Small intestine (tissue), 7 donors: ENCODE measurements at regions not wholly inside any gene's neighbourhood (a gene's known extent, or its start where the extent isn't known, plus 50 kb on each side); places are given as distances from the start of the nearest gene placed in this dataset.

Source experiments
- DNase-seq, 2 donors: peaks; one replicate each; pipeline versions ENCODE4 v3.0.0 to v3.0.0-alpha.2; 2013
- FAIRE-seq: peaks from 2 replicates; lab custom pipeline; 2012; peaks lifted over from hg19 to GRCh38; lab: Jason Lieb, UNC
- H3K27ac ChIP-seq, 3 donors: one replicate each; pipeline ENCODE4 v1.5.1; 2013; ENCODE audit warnings: low read length in 2 of 3, mild to moderate bottlenecking in 2 of 3, control low read depth in 1 of 3, inconsistent platforms in 1 of 3, low read depth in 1 of 3, moderate library complexity in 1 of 3
- H3K27me3 ChIP-seq, 3 donors: one replicate each; pipeline ENCODE4 v1.6.1; 2013; ENCODE audit warnings: low read length in 3 of 3, inconsistent platforms in 1 of 3; ENCODE audit not compliant: control insufficient read depth in 3 of 3, insufficient read depth in 3 of 3
- H3K36me3 ChIP-seq, 3 donors: one replicate each; pipeline ENCODE4 v1.6.1; 2013; ENCODE audit warnings: low read length in 3 of 3, inconsistent platforms in 1 of 3, low read depth in 1 of 3, mild to moderate bottlenecking in 1 of 3, moderate library complexity in 1 of 3; ENCODE audit not compliant: control insufficient read depth in 3 of 3, insufficient read depth in 2 of 3
- H3K4me1 ChIP-seq, 3 donors: one replicate each; pipeline ENCODE4 v1.6.1; 2013; ENCODE audit warnings: low read length in 2 of 3, inconsistent platforms in 1 of 3, low read depth in 1 of 3, mild to moderate bottlenecking in 1 of 3, moderate library complexity in 1 of 3; ENCODE audit not compliant: control insufficient read depth in 3 of 3, insufficient read depth in 2 of 3
- H3K4me3 ChIP-seq, 3 donors: one replicate each; pipeline ENCODE4 v1.5.1; 2013; ENCODE audit warnings: low read length in 3 of 3, control low read depth in 1 of 3, inconsistent platforms in 1 of 3, low read depth in 1 of 3, mild to moderate bottlenecking in 1 of 3, moderate library complexity in 1 of 3
- H3K9me3 ChIP-seq, 2 donors: one replicate each; pipeline ENCODE4 v1.6.1; 2013; ENCODE audit warnings: low read depth in 1 of 2, low read length in 1 of 2; ENCODE audit not compliant: control insufficient read depth in 2 of 2, insufficient read depth in 1 of 2
- WGBS, 3 donors: extraction: QIAGEN DNeasy Blood & Tissue Kit; methylation state at CpG; one replicate each; pipeline ENCODE4 v1.1.7; 2013; 5-methylcytosine and 5-hydroxymethylcytosine counted together
- donor health status: healthy with polysubstance abuse.
- donor health status: control.
- donor health status: control.
- donor health status: Bipolar disorder and iron deficiency.
- donor health status: healthy.

DNA sequence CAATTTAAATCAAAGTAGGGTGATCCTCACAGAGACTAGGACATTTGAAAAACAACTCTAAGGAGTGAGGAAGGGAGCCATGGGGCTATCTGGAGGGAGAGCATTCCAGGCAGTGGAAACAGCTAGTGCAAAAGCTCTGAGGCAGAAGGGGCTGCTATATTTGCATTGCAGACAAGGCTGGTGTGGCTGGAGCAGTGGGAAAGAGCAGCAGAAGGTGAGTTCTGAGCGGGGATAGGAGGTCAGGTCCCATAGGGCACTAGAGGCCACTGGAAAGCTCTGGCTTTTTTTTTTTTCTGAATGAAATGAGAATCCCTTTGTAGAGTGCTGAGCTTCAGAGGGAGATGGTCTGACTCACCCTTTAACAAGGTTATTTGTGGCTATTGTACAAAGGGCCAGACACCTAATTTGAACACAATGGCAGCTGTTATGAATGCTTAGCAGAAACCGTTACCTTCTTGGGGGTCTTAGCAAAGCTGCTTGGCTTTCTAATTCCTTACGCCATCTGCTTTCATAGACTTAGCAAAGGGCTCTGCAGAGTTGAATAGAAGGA lies 291.6 kb downstream of the BUD13 start:
- no peak for FAIRE-seq
- Histone ChIP-seq H3K4me3 (no peak overlapping the region), H3K36me3 (no peaks in the 10 kb centered on the region), H3K4me1 (peaks cover 0 to 10% (median 0%) of the 10 kb centered on the region in 3 donors), H3K9me3 (no peaks in the 10 kb centered on the region), H3K27me3 (peaks cover 0 to 2% (median 0%) of the 10 kb centered on the region in 3 donors), H3K27ac (no peak overlapping the region)
- DNase-seq: no peak
- 75 to 85% (median 80%) methylated on average over 3 of the region's 3 CpGs for WGBS, 3 donors

DNA sequence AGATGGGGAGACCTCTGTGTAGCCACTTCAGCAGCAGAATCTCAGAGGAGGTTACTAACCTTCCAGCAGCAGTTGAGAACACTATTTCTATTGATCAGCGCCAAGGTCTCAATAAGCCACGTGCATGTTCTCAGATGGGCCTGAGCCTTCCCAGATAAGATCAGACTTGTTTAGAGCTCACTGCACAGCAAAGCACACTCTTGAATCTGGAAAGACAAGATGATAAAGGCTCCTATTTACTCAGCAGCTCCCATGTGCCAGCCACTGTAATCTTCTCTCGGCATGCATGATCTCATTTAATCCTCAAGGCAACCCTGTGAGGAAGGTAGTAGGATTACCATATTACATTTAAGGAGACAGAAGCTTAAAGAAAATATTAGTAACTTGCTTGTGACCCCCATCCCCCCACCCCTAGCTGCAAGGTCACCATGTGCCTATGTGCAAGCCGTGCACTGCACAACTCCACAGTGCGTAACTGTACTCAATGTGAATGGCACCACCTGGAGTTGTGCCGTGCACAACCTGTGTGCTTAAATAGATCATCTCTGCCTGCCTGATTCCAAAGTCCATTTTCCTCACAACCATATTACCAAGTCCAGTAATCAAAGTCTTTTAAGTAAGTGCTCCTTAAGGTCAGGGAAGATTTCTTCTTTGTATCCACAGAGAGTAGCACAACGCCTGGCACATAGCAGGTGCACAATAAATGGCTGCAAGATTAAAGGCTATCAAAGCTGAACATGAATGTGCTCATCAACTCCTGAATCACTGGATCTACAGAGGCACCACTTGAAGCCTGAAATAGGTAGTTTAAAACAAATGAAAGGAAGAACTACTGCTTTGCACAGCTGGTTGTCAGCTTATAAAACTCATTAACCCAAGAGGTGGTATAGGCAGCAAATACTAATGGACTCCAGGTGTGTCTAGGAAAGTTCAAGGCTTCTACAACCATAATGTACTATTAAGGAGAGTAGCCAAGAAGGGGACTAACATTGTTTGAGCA lies 293.8 kb downstream of the BUD13 start:
- H3K4me3 ChIP-seq: no peak overlapping the region
- no peaks in the 10 kb centered on the region for H3K27me3 ChIP-seq
- H3K27ac ChIP-seq: no peak overlapping the region
- H3K36me3 ChIP-seq: no peaks in the 10 kb centered on the region
- FAIRE-seq (no peak), DNase-seq (peak; percentile 53 to 77)
- peaks cover 0 to 6% (median 0%) of the 10 kb centered on the region in 3 donors for H3K4me1 ChIP-seq
- WGBS, 3 donors: 16 to 58% (median 28%) methylated on average over 7 of the region's 7 CpGs
- H3K9me3 ChIP-seq: no peaks in the 10 kb centered on the region

DNA sequence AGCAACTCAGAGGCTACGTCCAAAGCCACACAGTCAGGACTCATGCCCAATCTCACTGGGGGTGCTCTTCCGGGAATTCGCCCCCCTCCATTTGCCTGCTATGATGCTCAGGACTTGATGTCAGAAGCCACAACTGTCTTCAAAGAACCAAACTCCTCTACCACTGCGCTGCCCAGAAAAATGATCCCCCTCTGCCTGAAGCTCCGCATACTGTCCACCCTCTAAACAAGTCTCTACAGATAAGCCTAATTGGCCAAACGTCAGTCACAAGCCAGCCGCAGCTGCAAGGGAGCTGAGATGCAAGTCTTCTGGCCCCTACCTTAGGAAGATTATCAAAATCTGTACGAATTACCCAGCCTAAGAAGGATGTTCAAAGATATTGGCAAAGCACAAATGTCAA lies 294.6 kb downstream of the BUD13 start:
- FAIRE-seq: no peak
- no peaks in the 10 kb centered on the region for H3K36me3 ChIP-seq
- peaks cover 0 to 9% (median 0%) of the 10 kb centered on the region in 3 donors for H3K4me1 ChIP-seq
- H3K4me3 ChIP-seq: no peak overlapping the region
- H3K27ac ChIP-seq: no peak overlapping the region
- no peaks in the 10 kb centered on the region for H3K9me3 ChIP-seq
- no peaks in the 10 kb centered on the region for H3K27me3 ChIP-seq
- 56 to 66% (median 61%) methylated on average over 8 of the region's 8 CpGs for WGBS, 3 donors
- DNase-seq: no peak

DNA sequence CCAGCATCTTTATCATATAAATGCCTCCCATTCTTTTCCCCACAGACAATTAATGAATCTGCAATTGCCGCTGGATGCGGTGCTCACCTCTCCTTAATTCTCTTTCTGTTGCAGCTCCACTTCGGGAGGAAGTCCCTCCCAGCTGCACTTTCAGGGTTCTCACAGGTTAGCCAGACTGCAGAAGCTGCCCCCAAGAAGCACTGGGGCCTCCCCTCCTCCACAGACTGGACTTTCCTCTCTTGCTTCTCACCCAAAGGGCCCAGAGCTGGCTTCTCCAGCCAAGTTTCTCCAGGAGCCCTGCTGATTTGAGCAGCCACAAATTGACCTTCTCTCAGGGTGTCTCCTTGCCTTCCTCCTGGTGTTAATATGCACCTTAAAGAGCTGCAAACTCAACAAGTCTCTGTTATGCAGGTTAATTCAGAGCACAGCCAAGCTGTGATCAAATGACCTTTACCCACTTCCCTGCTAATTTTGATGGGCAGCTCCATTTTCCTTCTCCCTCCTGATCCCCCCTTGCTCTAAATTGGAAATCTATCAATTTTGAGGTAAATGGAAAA lies 298.9 kb downstream of the BUD13 start:
- 42 to 61% (median 49%) methylated on average over 3 of the region's 3 CpGs for WGBS, 3 donors
- H3K9me3 ChIP-seq: peaks cover 0 to 3% of the 10 kb centered on the region in 2 donors
- H3K27me3 ChIP-seq: peaks cover 0 to 2% (median 0%) of the 10 kb centered on the region in 3 donors
- no peak overlapping the region for H3K4me3 ChIP-seq
- H3K4me1 ChIP-seq: peaks cover 0 to 4% (median 0%) of the 10 kb centered on the region in 3 donors
- no peaks in the 10 kb centered on the region for H3K36me3 ChIP-seq
- H3K27ac ChIP-seq: no peak overlapping the region
- FAIRE-seq (no peak), DNase-seq (no peak)

DNA sequence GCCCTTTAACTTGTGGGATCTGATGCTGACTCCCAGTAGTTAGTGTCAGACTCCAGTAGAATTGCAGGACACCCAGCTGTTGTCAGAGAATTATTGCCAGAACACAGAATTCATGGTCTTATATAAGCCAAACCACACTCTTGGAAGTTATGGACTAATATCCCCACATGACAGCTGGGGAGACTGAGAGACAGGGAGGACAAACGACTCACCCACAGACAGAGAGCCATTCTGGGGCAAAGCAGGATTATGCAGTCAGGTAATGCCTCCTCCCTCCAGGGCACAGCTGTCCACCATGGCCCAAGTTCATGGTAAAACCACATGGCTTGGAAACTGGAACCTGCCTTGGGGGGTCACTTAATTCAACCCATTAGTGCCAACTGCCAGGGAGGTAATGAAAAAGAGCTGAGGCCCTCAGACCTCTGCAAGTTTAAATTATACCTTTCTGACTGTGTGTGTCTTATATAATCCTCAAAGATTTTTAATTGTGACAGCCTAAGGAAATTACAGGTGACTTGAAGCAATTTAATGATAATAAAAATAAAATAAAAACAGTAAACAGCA lies 299.5 kb downstream of the BUD13 start:
- Histone ChIP-seq H3K4me3 (no peak overlapping the region), H3K27me3 (peaks cover 0 to 2% (median 0%) of the 10 kb centered on the region in 3 donors), H3K9me3 (peaks cover 0 to 3% of the 10 kb centered on the region in 2 donors), H3K36me3 (no peaks in the 10 kb centered on the region), H3K4me1 (peaks cover 0 to 4% (median 0%) of the 10 kb centered on the region in 3 donors), H3K27ac (no peak overlapping the region)
- DNase-seq: no peak
- WGBS, 3 donors: 18 to 44% (median 30%) methylated on average over 1 of the region's 1 CpG
- no peak for FAIRE-seq

DNA sequence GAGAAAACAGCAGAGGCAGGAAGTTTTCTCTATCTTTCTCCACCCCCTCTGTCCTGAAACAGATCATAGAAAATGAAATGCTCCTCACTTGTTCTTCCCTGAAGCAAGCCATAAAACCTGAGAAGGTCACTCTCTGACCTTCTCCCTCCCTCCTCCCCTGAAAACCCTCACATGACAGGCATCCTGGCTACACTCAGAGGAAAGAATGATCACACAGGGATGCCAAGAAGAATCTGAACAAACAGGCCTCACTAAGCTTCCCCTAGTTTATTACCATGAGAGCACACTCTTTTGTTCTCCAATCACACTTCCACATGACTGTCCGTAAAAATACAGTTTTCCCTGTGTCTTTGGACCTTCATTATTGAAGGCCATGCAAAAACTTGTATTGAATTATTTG lies 300.1 kb downstream of the BUD13 start:
- Histone ChIP-seq H3K4me1 (peaks cover 0 to 4% (median 0%) of the 10 kb centered on the region in 3 donors), H3K36me3 (no peaks in the 10 kb centered on the region), H3K27ac (no peak overlapping the region), H3K27me3 (peaks cover 0 to 2% (median 0%) of the 10 kb centered on the region in 3 donors), H3K4me3 (no peak overlapping the region), H3K9me3 (peaks cover 0 to 3% of the 10 kb centered on the region in 2 donors)
- DNase-seq (peak in 1 of 2 donors; percentile 59), FAIRE-seq (no peak)
- WGBS, 3 donors: 64 to 71% (median 67%) methylated on average over 1 of the region's 1 CpG

DNA sequence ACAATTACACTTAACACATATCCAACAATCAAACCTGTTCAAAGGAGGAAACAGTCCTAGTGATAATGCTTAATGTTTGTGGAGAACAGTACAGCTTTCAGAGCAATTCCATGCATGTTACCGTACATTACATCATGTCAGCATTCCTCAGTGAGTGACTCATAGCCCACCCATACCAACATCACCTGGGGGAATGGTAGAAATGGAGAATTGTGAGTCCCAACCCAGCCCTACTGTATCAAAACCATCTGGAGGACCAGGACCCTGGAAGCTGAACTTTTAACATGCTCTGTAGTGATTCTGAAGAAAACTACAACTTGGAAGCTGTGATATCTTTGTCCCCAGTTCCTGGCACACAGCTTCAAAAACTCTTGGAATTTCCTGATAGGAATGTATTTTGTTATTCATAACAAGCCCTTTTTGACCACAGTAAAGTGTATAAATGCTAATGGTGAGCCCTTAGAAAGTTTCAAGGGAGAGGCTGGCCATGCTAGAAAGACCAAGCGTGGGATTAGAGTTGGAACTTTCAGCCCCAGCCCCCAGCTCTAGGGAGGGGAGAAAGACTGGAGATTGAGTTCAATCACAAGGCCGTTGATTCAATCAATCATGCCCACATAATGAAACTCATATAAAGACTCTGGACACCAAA lies 301.1 kb downstream of the BUD13 start:
- FAIRE-seq (no peak), DNase-seq (no peak)
- peaks cover 0 to 4% (median 0%) of the 10 kb centered on the region in 3 donors for H3K4me1 ChIP-seq
- H3K4me3 ChIP-seq: no peak overlapping the region
- WGBS, 3 donors: 78 to 90% (median 83%) methylated on average over 3 of the region's 3 CpGs
- no peak overlapping the region for H3K27ac ChIP-seq
- peaks cover 0 to 3% of the 10 kb centered on the region in 2 donors for H3K9me3 ChIP-seq
- peaks cover 0 to 2% (median 0%) of the 10 kb centered on the region in 3 donors for H3K27me3 ChIP-seq
- H3K36me3 ChIP-seq: no peaks in the 10 kb centered on the region
